GM23338 (cell line): ENCODE measurements at regions not wholly inside any gene's neighbourhood (a gene's known extent, or its start where the extent isn't known, plus 50 kb on each side); places are given as distances from the start of the nearest gene placed in this dataset.

ENCODE experiments used
- ATAC-seq: fragments of 200-7000 bp; cut with Tn5 transposase; 3 replicates; pipeline ENCODE4 v1.9.1; 2020
- DNase-seq: peaks from one replicate; pipeline ENCODE4 v3.0.0-alpha.2; 2015; ENCODE audit warnings: low spot score
- H2AFZ ChIP-seq: fragments of 200-600 bp; sonication (generic); 2 replicates; pipeline ENCODE4 v1.8.0; 2016; ENCODE audit warnings: antibody characterized with exemption, mild to moderate bottlenecking, moderate library complexity
- H3F3A ChIP-seq: fragments of 200-600 bp; sonication (generic); replicated peaks from 2 replicates; pipeline ENCODE4 v1.8.0; 2017; ENCODE audit warnings: antibody characterized with exemption, mixed run types, low read depth
- H3K27ac ChIP-seq: fragments of 200-600 bp; sonication (generic); 2 replicates; pipeline ENCODE4 v1.6.1; 2016; ENCODE audit warnings: low read depth
- H3K27me3 ChIP-seq: fragments of 200-600 bp; sonication (generic); 2 replicates; pipeline ENCODE4 v1.8.0; 2016; ENCODE audit warnings: mild to moderate bottlenecking, mixed run types, moderate library complexity; ENCODE audit not compliant: insufficient read depth
- H3K36me3 ChIP-seq: fragments of 200-600 bp; sonication (generic); 2 replicates; pipeline ENCODE4 v1.8.0; 2016; ENCODE audit warnings: mild to moderate bottlenecking; ENCODE audit not compliant: insufficient read depth
- H3K4me1 ChIP-seq: fragments of 200-600 bp; sonication (generic); 2 replicates; pipeline ENCODE4 v1.8.0; 2016; ENCODE audit warnings: mild to moderate bottlenecking, moderate library complexity; ENCODE audit not compliant: insufficient read depth
- H3K4me2 ChIP-seq: fragments of 200-600 bp; sonication (generic); 2 replicates; pipeline ENCODE4 v1.7.1; 2017; ENCODE audit warnings: mixed run types
- H3K4me3 ChIP-seq: fragments of 200-600 bp; sonication (generic); 2 replicates; pipeline ENCODE4 v1.6.1; 2016; ENCODE audit warnings: mixed run types
- H3K79me2 ChIP-seq: fragments of 200-600 bp; sonication (generic); replicated peaks from 2 replicates; pipeline ENCODE4 v1.8.0; 2017; ENCODE audit warnings: mild to moderate bottlenecking; ENCODE audit not compliant: insufficient read depth
- H3K9me2 ChIP-seq: fragments of 200-600 bp; sonication (generic); 2 replicates; pipeline ENCODE4 v1.8.0; 2017; ENCODE audit not compliant: insufficient read depth
- H4K20me1 ChIP-seq: fragments of 200-600 bp; sonication (generic); replicated peaks from 2 replicates; pipeline ENCODE4 v1.8.0; 2017; ENCODE audit warnings: mild to moderate bottlenecking; ENCODE audit not compliant: insufficient read depth
- H3K27ac Mint-ChIP-seq: 2 replicates; pipeline ENCODE4 v1.8.0; 2020; ENCODE audit warnings: inconsistent platforms, mild to moderate bottlenecking, moderate library complexity, mixed read lengths
- H3K27me3 Mint-ChIP-seq: 3 replicates; pipeline ENCODE4 v1.8.0; 2022; ENCODE audit warnings: low read depth, mild to moderate bottlenecking, moderate library complexity, mixed read lengths, inconsistent platforms; ENCODE audit not compliant: insufficient read depth, poor library complexity
- H3K36me3 Mint-ChIP-seq: 3 replicates; pipeline ENCODE4 v1.8.0; 2021; ENCODE audit warnings: low read depth, mild to moderate bottlenecking, inconsistent platforms, moderate library complexity, mixed read lengths
- H3K4me1 Mint-ChIP-seq: 3 replicates; pipeline ENCODE4 v1.8.0; 2020; ENCODE audit warnings: mild to moderate bottlenecking, inconsistent platforms, mixed read lengths
- H3K4me3 Mint-ChIP-seq: 3 replicates; pipeline ENCODE4 v1.8.0; 2021; ENCODE audit warnings: moderate library complexity, mild to moderate bottlenecking, inconsistent platforms, mixed read lengths
- H3K9me3 Mint-ChIP-seq: 3 replicates; pipeline ENCODE4 v1.8.0; 2020; ENCODE audit warnings: moderate library complexity, mild to moderate bottlenecking, inconsistent platforms, mixed read lengths
- CREB1 ChIP-seq: fragments of 250-450 bp; sonication (Bioruptor Pico); IDR thresholded peaks from 2 replicates; pipeline ENCODE4 v1.5.0; 2020; ENCODE audit warnings: low read depth, mild to moderate bottlenecking, moderate library complexity
- CTCF ChIP-seq, 2 experiments: fragments of 200-600 bp in 1 of 2; sonication (generic) in 1 of 2; conservative IDR thresholded peaks; 2 replicates each; pipeline versions ENCODE4 v1.5.1 to v1.6.1; 2016 to 2017; ENCODE audit warnings: antibody characterized with exemption in 2 of 2, low read depth in 2 of 2, mild to moderate bottlenecking in 2 of 2, moderate library complexity in 1 of 2
- EZH2 ChIP-seq: fragments of 200-600 bp; sonication (generic); IDR thresholded peaks from one replicate; pipeline ENCODE4 v1.8.0; 2017; ENCODE audit warnings: antibody characterized with exemption, mild to moderate bottlenecking, low read depth; ENCODE audit not compliant: unreplicated experiment
- EZH2phosphoT487 ChIP-seq: fragments of 200-600 bp; sonication (generic); IDR thresholded peaks from one replicate; pipeline ENCODE4 v1.8.1; 2018; ENCODE audit warnings: antibody characterized with exemption; ENCODE audit not compliant: unreplicated experiment
- NANOG ChIP-seq: IDR thresholded peaks from 2 replicates; pipeline ENCODE4 v1.6.1; 2016; ENCODE audit warnings: antibody characterized with exemption, borderline replicate concordance
- STAT1 ChIP-seq: IDR thresholded peaks from one replicate; pipeline ENCODE4 v1.6.1; 2016; ENCODE audit warnings: antibody characterized with exemption; ENCODE audit not compliant: unreplicated experiment
- ZNF114 ChIP-seq: fragments of 250-450 bp; sonication (Bioruptor Pico); IDR thresholded peaks from 2 replicates; pipeline ENCODE4 v1.5.0; 2020; ENCODE audit warnings: mild to moderate bottlenecking, moderate library complexity
- ZNF331 ChIP-seq: fragments of 250-450 bp; sonication (Bioruptor Pico); IDR thresholded peaks from 2 replicates; pipeline ENCODE4 v1.5.0; 2020; ENCODE audit warnings: low read depth, mild to moderate bottlenecking, moderate library complexity
- TF ChIP-seq, protein P1 (sequence below): IDR thresholded peaks from one replicate; pipeline ENCODE4 v1.6.1; 2018; ENCODE audit warnings: antibody characterized with exemption; ENCODE audit not compliant: unreplicated experiment
- TF ChIP-seq, protein P2 (sequence below): IDR thresholded peaks from 2 replicates; pipeline ENCODE4 v1.6.1; 2016; ENCODE audit warnings: antibody characterized with exemption

DNA sequence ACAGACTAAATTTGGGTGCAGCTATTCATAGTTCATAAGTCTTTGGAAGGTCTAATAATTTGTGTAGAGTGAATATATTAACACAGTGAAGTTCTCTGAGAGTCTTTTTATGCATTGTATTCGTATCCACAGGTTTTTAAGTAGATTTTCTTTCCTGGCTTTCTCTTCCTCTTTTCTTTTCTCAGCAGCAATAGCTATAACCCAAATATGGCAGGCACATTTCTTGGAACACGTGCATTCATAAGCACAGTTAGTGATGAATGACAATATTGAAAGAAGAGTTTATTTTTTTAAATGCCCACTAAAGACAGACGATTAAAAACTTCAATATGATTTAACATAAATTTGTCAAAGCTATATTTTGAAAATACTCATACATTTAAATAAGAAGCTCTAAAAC, 220.5 kb upstream of the MBL2 start:
- Histone ChIP-seq H3K79me2 (no peaks in the 10 kb centered on the region), H4K20me1 (no peaks in the 10 kb centered on the region), H3K4me2 (no peak overlapping the region), H3K36me3 (no peaks in the 10 kb centered on the region; the same call in 1 of the 2 replicates), H3K27me3 (no peaks in the 10 kb centered on the region), H2AFZ (no peak overlapping the region), H3K4me1 (no peaks in the 10 kb centered on the region), H3K9me2 (no peaks in the 10 kb centered on the region; the same call in 1 of the 2 replicates), H3K4me3 (no peak overlapping the region), H3F3A (no peaks in the 10 kb centered on the region), H3K27ac (no peak overlapping the region)
- H3K4me3 Mint-ChIP-seq = no peak overlapping the region
- TF ChIP-seq EZH2phosphoT487 = no peak
- TF ChIP-seq, protein P1, sequence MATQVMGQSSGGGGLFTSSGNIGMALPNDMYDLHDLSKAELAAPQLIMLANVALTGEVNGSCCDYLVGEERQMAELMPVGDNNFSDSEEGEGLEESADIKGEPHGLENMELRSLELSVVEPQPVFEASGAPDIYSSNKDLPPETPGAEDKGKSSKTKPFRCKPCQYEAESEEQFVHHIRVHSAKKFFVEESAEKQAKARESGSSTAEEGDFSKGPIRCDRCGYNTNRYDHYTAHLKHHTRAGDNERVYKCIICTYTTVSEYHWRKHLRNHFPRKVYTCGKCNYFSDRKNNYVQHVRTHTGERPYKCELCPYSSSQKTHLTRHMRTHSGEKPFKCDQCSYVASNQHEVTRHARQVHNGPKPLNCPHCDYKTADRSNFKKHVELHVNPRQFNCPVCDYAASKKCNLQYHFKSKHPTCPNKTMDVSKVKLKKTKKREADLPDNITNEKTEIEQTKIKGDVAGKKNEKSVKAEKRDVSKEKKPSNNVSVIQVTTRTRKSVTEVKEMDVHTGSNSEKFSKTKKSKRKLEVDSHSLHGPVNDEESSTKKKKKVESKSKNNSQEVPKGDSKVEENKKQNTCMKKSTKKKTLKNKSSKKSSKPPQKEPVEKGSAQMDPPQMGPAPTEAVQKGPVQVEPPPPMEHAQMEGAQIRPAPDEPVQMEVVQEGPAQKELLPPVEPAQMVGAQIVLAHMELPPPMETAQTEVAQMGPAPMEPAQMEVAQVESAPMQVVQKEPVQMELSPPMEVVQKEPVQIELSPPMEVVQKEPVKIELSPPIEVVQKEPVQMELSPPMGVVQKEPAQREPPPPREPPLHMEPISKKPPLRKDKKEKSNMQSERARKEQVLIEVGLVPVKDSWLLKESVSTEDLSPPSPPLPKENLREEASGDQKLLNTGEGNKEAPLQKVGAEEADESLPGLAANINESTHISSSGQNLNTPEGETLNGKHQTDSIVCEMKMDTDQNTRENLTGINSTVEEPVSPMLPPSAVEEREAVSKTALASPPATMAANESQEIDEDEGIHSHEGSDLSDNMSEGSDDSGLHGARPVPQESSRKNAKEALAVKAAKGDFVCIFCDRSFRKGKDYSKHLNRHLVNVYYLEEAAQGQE = no peak
- H3K36me3 Mint-ChIP-seq = peaks cover 13% of the 10 kb centered on the region
- DNase-seq (no peak), ATAC-seq (no peak)
- no peaks in the 10 kb centered on the region for H3K27me3 Mint-ChIP-seq
- H3K4me1 Mint-ChIP-seq = peaks cover 5% of the 10 kb centered on the region
- H3K9me3 Mint-ChIP-seq = peaks cover 15% of the 10 kb centered on the region
- no peak overlapping the region for H3K27ac Mint-ChIP-seq

DNA sequence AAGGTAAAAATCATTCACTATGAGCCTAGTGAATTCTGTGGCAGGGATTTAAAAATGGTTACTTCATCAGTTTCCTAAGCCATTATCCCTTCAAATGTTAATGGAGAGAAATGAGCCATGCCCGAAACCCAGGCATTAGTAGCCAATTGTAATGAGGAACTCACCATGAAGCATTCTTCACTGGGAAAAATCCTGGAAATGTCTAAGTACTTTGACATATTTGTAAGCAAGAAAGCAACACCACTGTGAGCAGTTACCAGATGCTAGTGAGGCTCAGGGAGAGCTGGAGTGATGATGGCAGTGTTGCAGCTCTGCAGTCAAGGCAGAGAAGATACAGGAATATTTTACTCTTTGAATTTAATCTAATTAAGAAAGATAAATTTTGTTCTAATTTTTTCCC, 220.0 kb upstream of the MBL2 start:
- no peaks in the 10 kb centered on the region for H3K27me3 ChIP-seq
- no peak overlapping the region for H3K4me3 Mint-ChIP-seq
- H3K36me3 ChIP-seq = no peaks in the 10 kb centered on the region; the same call in 1 of the 2 replicates
- H3K4me1 ChIP-seq = no peaks in the 10 kb centered on the region
- H3K4me3 ChIP-seq = no peak overlapping the region
- H3K79me2 ChIP-seq = no peaks in the 10 kb centered on the region
- DNase-seq (no peak), ATAC-seq (no peak)
- peaks cover 13% of the 10 kb centered on the region for H3K36me3 Mint-ChIP-seq
- H3F3A ChIP-seq = no peaks in the 10 kb centered on the region
- no peak overlapping the region for H3K27ac ChIP-seq
- H4K20me1 ChIP-seq = no peaks in the 10 kb centered on the region
- peaks cover 15% of the 10 kb centered on the region for H3K9me3 Mint-ChIP-seq
- peak overlapping the region; percentile 64; the same call in 1 of the 2 replicates for H2AFZ ChIP-seq
- no peak overlapping the region for H3K4me2 ChIP-seq
- H3K4me1 Mint-ChIP-seq = peaks cover 5% of the 10 kb centered on the region
- H3K27me3 Mint-ChIP-seq = no peaks in the 10 kb centered on the region
- H3K27ac Mint-ChIP-seq = no peak overlapping the region
- H3K9me2 ChIP-seq = no peaks in the 10 kb centered on the region; the same call in 1 of the 2 replicates
- TF ChIP-seq, protein P1 = no peak
- no peak for TF ChIP-seq EZH2
- TF ChIP-seq, protein P2, sequence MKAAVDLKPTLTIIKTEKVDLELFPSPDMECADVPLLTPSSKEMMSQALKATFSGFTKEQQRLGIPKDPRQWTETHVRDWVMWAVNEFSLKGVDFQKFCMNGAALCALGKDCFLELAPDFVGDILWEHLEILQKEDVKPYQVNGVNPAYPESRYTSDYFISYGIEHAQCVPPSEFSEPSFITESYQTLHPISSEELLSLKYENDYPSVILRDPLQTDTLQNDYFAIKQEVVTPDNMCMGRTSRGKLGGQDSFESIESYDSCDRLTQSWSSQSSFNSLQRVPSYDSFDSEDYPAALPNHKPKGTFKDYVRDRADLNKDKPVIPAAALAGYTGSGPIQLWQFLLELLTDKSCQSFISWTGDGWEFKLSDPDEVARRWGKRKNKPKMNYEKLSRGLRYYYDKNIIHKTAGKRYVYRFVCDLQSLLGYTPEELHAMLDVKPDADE = no peak
- TF ChIP-seq CTCF (conservative IDR thresholded peaks at IDR 0.05; ENCODE audit: low read depth in 2 of 2) = no peak
- TF ChIP-seq EZH2phosphoT487 = no peak
- no peak for TF ChIP-seq ZNF331 (CRISPR knock-in tag)
- no peak for TF ChIP-seq ZNF114 (CRISPR knock-in tag)
- TF ChIP-seq CREB1 (CRISPR knock-in tag) = no peak
- no peak for TF ChIP-seq NANOG
- TF ChIP-seq STAT1 = no peak
